GM12874 (cell line): ENCODE measurements at regions not wholly inside any gene's neighbourhood (a gene's known extent, or its start where the extent isn't known, plus 50 kb on each side); places are given as distances from the start of the nearest gene placed in this dataset.

Experiments
- TF ChIP-seq, protein P1 (sequence below): IDR thresholded peaks from 2 replicates; pipeline ENCODE4 v1.5.1; 2011; ENCODE audit warnings: low read depth, mild to moderate bottlenecking, control low read depth, low read length, moderate library complexity; ENCODE audit not compliant: insufficient read depth

DNA sequence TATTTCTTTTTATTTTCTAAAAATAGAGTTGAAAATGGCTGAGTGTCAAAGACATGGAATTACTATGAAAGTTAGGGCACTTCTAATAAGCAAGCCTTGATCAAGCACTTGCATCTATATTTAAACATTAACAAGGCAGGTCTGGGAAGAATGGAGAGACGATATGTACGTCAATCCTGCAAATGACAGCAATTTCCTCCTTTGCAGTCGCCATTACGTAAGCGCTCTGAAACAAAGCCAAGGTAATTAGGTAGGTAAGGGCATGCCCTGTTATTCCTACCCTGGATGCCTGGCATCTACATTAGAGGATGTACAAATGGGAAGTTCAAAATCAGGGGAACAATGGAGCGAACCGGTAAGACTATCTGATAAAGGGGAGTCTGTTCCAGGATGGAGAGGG lies 664.0 kb upstream of the ARGLU1 start:
- TF ChIP-seq, protein P1, sequence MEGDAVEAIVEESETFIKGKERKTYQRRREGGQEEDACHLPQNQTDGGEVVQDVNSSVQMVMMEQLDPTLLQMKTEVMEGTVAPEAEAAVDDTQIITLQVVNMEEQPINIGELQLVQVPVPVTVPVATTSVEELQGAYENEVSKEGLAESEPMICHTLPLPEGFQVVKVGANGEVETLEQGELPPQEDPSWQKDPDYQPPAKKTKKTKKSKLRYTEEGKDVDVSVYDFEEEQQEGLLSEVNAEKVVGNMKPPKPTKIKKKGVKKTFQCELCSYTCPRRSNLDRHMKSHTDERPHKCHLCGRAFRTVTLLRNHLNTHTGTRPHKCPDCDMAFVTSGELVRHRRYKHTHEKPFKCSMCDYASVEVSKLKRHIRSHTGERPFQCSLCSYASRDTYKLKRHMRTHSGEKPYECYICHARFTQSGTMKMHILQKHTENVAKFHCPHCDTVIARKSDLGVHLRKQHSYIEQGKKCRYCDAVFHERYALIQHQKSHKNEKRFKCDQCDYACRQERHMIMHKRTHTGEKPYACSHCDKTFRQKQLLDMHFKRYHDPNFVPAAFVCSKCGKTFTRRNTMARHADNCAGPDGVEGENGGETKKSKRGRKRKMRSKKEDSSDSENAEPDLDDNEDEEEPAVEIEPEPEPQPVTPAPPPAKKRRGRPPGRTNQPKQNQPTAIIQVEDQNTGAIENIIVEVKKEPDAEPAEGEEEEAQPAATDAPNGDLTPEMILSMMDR = no peak

- TF ChIP-seq, protein P1 = no peak
Measured at GRCh38 chr13:107223867-107224266, 655.9 kb upstream of the ARGLU1 start.

- TF ChIP-seq, protein P1 = no peak
Measured at GRCh38 chr13:107222597-107222996, 654.7 kb upstream of the ARGLU1 start.

GRCh38 chr13:107220245-107220644 lies 652.3 kb upstream of the ARGLU1 start:
- TF ChIP-seq, protein P1 = no peak

GRCh38 chr13:107217251-107217650 lies 649.3 kb upstream of the ARGLU1 start:
- TF ChIP-seq, protein P1 = no peak

DNA sequence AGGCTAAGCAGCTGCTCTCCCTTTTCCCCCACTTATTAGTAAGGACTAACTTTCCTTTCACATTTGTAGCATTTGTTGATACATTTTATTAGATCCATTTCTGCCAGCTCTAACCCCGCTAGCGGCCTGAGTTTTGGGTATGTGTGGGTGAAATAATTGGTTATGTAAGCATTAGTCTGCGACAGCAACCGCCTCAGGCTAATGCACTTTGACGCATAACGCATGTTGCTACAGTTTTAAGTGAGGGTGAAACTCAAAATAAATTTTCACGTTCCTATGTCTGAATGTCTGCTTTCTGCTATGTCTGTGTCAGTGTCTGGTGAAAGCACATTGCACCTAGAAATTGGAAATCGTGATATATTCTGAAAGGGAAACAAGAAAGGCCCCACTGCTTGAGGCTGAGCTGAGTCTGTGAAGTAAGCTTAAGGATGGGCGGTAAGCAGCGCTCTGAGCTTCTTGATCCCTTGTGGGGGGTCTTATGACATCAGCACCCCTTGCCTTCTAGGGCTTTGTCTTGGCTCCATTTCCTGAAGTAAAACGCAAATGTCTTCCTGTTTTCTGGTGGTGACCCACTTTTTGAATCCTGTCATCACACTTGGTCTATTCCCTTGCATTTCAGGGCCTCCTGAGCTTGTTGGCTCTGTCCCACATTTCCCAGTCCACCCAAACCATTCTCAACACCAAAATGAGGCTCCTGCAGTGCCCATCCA lies 648.3 kb upstream of the ARGLU1 start:
- TF ChIP-seq, protein P1 = no peak

DNA sequence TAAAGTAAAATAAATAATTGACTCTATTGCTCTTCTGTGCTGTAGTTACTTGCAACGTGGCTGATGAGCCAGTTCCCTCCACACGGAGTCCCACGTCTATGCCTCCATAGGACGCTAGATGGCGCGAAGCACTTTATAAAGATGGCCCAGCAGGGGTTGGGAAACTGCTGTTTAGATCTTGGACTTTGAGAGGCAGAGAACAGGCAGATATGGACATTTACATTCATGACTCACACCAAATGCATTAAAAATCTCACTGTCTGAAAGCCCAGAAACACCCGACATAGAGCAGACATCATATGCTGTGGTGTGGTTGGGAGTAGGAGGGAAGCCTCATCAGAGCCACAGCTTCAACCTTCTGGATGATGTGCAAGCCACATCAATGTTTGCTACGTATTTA lies 643.1 kb upstream of the ARGLU1 start:
- TF ChIP-seq, protein P1 = peak; percentile 83
